IgD-negative memory B cell (primary cell): ENCODE measurements at regions not wholly inside any gene's neighbourhood (a gene's known extent, or its start where the extent isn't known, plus 50 kb on each side); places are given as distances from the start of the nearest gene placed in this dataset.
A peak's percentile ranks its signal among the peaks of the same experiment; 100 is the strongest.

Source experiments
- H3K27ac Mint-ChIP-seq, 3 donors: one replicate each; pipeline ENCODE4 v1.8.0; 2020 to 2022; ENCODE audit warnings: mild to moderate bottlenecking in 3 of 3, mixed read lengths in 3 of 3, moderate library complexity in 1 of 3
- H3K27me3 Mint-ChIP-seq: one replicate; pipeline ENCODE4 v1.8.0; 2021; ENCODE audit warnings: mixed read lengths
- H3K36me3 Mint-ChIP-seq: one replicate; pipeline ENCODE4 v1.8.0; 2020; ENCODE audit warnings: mild to moderate bottlenecking, mixed read lengths
- H3K4me1 Mint-ChIP-seq, 3 donors: one replicate each; pipeline ENCODE4 v1.8.0; 2020 to 2022; ENCODE audit warnings: mixed read lengths in 3 of 3, mild to moderate bottlenecking in 1 of 3
- H3K4me3 Mint-ChIP-seq, 4 donors: one replicate each; pipeline ENCODE4 v1.8.0; 2020 to 2022; ENCODE audit warnings: mild to moderate bottlenecking in 4 of 4, mixed read lengths in 4 of 4, moderate library complexity in 3 of 4
- H3K9me3 Mint-ChIP-seq, 3 donors: one replicate each; pipeline ENCODE4 v1.8.0; 2020 to 2021; ENCODE audit warnings: mixed read lengths in 3 of 3, mild to moderate bottlenecking in 1 of 3

GRCh38 chr10:2733278-2733963 is 333.9 kb upstream of the PFKP start:
- H3K27ac Mint-ChIP-seq: no peak overlapping the region
- peaks cover 3% of the 10 kb centered on the region for H3K36me3 Mint-ChIP-seq
- no peaks in the 10 kb centered on the region for H3K27me3 Mint-ChIP-seq
- H3K4me3 Mint-ChIP-seq: no peak overlapping the region
- peaks cover 1 to 10% (median 4%) of the 10 kb centered on the region in 3 donors for H3K9me3 Mint-ChIP-seq
- no peaks in the 10 kb centered on the region for H3K4me1 Mint-ChIP-seq

- H3K4me1 Mint-ChIP-seq: no peaks in the 10 kb centered on the region
- no peak overlapping the region for H3K4me3 Mint-ChIP-seq
- peaks cover 1% of the 10 kb centered on the region for H3K36me3 Mint-ChIP-seq
- no peak overlapping the region for H3K27ac Mint-ChIP-seq
- H3K9me3 Mint-ChIP-seq: peaks cover 1 to 10% (median 4%) of the 10 kb centered on the region in 3 donors
- no peaks in the 10 kb centered on the region for H3K27me3 Mint-ChIP-seq
These were observed 335.4 kb upstream of the PFKP start for GRCh38 chr10:2731940-2732339.

- H3K36me3 Mint-ChIP-seq: peaks cover 1% of the 10 kb centered on the region
- H3K4me3 Mint-ChIP-seq: no peak overlapping the region
- H3K4me1 Mint-ChIP-seq: no peaks in the 10 kb centered on the region
- H3K27me3 Mint-ChIP-seq: no peaks in the 10 kb centered on the region
- H3K27ac Mint-ChIP-seq: no peak overlapping the region
- peaks cover 1 to 10% (median 2%) of the 10 kb centered on the region in 3 donors for H3K9me3 Mint-ChIP-seq
These were observed 338.2 kb upstream of the PFKP start for GRCh38 chr10:2729197-2729596.

- H3K4me1 Mint-ChIP-seq: no peaks in the 10 kb centered on the region
- H3K9me3 Mint-ChIP-seq: peaks cover 1 to 10% (median 2%) of the 10 kb centered on the region in 3 donors
- no peaks in the 10 kb centered on the region for H3K27me3 Mint-ChIP-seq
- no peak overlapping the region for H3K4me3 Mint-ChIP-seq
- H3K36me3 Mint-ChIP-seq: peaks cover 1% of the 10 kb centered on the region
- no peak overlapping the region for H3K27ac Mint-ChIP-seq
These were observed 339.3 kb upstream of the PFKP start for GRCh38 chr10:2728087-2728486.

GRCh38 chr10:2716596-2716995 is 350.8 kb upstream of the PFKP start:
- no peak overlapping the region for H3K4me3 Mint-ChIP-seq
- H3K27me3 Mint-ChIP-seq: peaks cover 6% of the 10 kb centered on the region
- peaks cover 0 to 2% (median 0%) of the 10 kb centered on the region in 3 donors for H3K9me3 Mint-ChIP-seq
- H3K4me1 Mint-ChIP-seq: no peaks in the 10 kb centered on the region
- H3K27ac Mint-ChIP-seq: no peak overlapping the region
- no peaks in the 10 kb centered on the region for H3K36me3 Mint-ChIP-seq

GRCh38 chr10:2714597-2714996 is 352.8 kb upstream of the PFKP start:
- no peak overlapping the region for H3K27ac Mint-ChIP-seq
- H3K4me1 Mint-ChIP-seq: no peaks in the 10 kb centered on the region
- H3K27me3 Mint-ChIP-seq: peaks cover 6% of the 10 kb centered on the region
- H3K4me3 Mint-ChIP-seq: no peak overlapping the region
- no peaks in the 10 kb centered on the region for H3K36me3 Mint-ChIP-seq
- H3K9me3 Mint-ChIP-seq: peaks cover 1 to 5% (median 5%) of the 10 kb centered on the region in 3 donors

GRCh38 chr10:2703953-2704352 is 363.4 kb upstream of the PFKP start:
- peaks cover 0 to 5% (median 2%) of the 10 kb centered on the region in 3 donors for H3K4me1 Mint-ChIP-seq
- H3K36me3 Mint-ChIP-seq: no peaks in the 10 kb centered on the region
- H3K27ac Mint-ChIP-seq: no peak overlapping the region
- H3K27me3 Mint-ChIP-seq: no peaks in the 10 kb centered on the region
- H3K4me3 Mint-ChIP-seq: no peak overlapping the region
- H3K9me3 Mint-ChIP-seq: peaks cover 0 to 1% (median 0%) of the 10 kb centered on the region in 3 donors

- Mint-ChIP-seq H3K4me3 (peak overlapping the region in 1 of 4 donors; percentile 41), H3K27ac (no peak overlapping the region), H3K4me1 (peaks cover 0 to 5% (median 2%) of the 10 kb centered on the region in 3 donors), H3K36me3 (no peaks in the 10 kb centered on the region), H3K27me3 (no peaks in the 10 kb centered on the region), H3K9me3 (peaks cover 0 to 1% (median 0%) of the 10 kb centered on the region in 3 donors)
These were observed 365.5 kb upstream of the PFKP start for GRCh38 chr10:2701802-2702201.

- Mint-ChIP-seq H3K9me3 (peaks cover 0 to 1% (median 0%) of the 10 kb centered on the region in 3 donors), H3K27me3 (no peaks in the 10 kb centered on the region), H3K36me3 (no peaks in the 10 kb centered on the region), H3K4me3 (no peak overlapping the region), H3K4me1 (peaks cover 0 to 5% (median 2%) of the 10 kb centered on the region in 3 donors), H3K27ac (no peak overlapping the region)
These were observed 366.6 kb upstream of the PFKP start for GRCh38 chr10:2700626-2701305.

- peaks cover 5% of the 10 kb centered on the region for H3K27me3 Mint-ChIP-seq
- H3K4me3 Mint-ChIP-seq: no peak overlapping the region
- H3K27ac Mint-ChIP-seq: no peak overlapping the region
- no peaks in the 10 kb centered on the region for H3K4me1 Mint-ChIP-seq
- H3K9me3 Mint-ChIP-seq: peaks cover 0 to 6% (median 0%) of the 10 kb centered on the region in 3 donors
- no peaks in the 10 kb centered on the region for H3K36me3 Mint-ChIP-seq
These were observed 378.4 kb upstream of the PFKP start for GRCh38 chr10:2688958-2689357.

GRCh38 chr10:2686691-2687090 is 380.7 kb upstream of the PFKP start:
- H3K27ac Mint-ChIP-seq: no peak overlapping the region
- H3K36me3 Mint-ChIP-seq: no peaks in the 10 kb centered on the region
- H3K9me3 Mint-ChIP-seq: peaks cover 0 to 15% (median 0%) of the 10 kb centered on the region in 3 donors

GRCh38 chr10:2682491-2682890 is 384.9 kb upstream of the PFKP start:
- Mint-ChIP-seq H3K36me3 (no peaks in the 10 kb centered on the region), H3K27ac (no peak overlapping the region), H3K9me3 (peaks cover 0 to 10% (median 0%) of the 10 kb centered on the region in 3 donors), H3K4me3 (no peak overlapping the region), H3K4me1 (no peaks in the 10 kb centered on the region), H3K27me3 (peaks cover 1% of the 10 kb centered on the region)

More at GRCh38 chr10:2686691-2687090, 380.7 kb upstream of the PFKP start:
- peaks cover 5% of the 10 kb centered on the region for H3K27me3 Mint-ChIP-seq
- H3K4me3 Mint-ChIP-seq: no peak overlapping the region
- H3K4me1 Mint-ChIP-seq: no peaks in the 10 kb centered on the region

- peaks cover 0 to 10% (median 4%) of the 10 kb centered on the region in 3 donors for H3K9me3 Mint-ChIP-seq
- H3K36me3 Mint-ChIP-seq: no peaks in the 10 kb centered on the region
- no peak overlapping the region for H3K4me3 Mint-ChIP-seq
- no peaks in the 10 kb centered on the region for H3K4me1 Mint-ChIP-seq
- no peak overlapping the region for H3K27ac Mint-ChIP-seq
- H3K27me3 Mint-ChIP-seq: peaks cover 1% of the 10 kb centered on the region
These were observed 385.5 kb upstream of the PFKP start for GRCh38 chr10:2681891-2682290.

- Mint-ChIP-seq H3K27me3 (peaks cover 1% of the 10 kb centered on the region), H3K4me3 (no peak overlapping the region), H3K27ac (no peak overlapping the region), H3K9me3 (peaks cover 0 to 10% (median 4%) of the 10 kb centered on the region in 3 donors), H3K4me1 (no peaks in the 10 kb centered on the region), H3K36me3 (no peaks in the 10 kb centered on the region)
These were observed 386.5 kb upstream of the PFKP start for GRCh38 chr10:2680821-2681220.

GRCh38 chr10:2679646-2680045 is 387.7 kb upstream of the PFKP start:
- no peaks in the 10 kb centered on the region for H3K27me3 Mint-ChIP-seq
- peaks cover 0 to 10% (median 4%) of the 10 kb centered on the region in 3 donors for H3K9me3 Mint-ChIP-seq
- no peak overlapping the region for H3K4me3 Mint-ChIP-seq
- no peaks in the 10 kb centered on the region for H3K4me1 Mint-ChIP-seq
- H3K27ac Mint-ChIP-seq: no peak overlapping the region
- H3K36me3 Mint-ChIP-seq: no peaks in the 10 kb centered on the region

GRCh38 chr10:2676455-2676854 is 390.9 kb upstream of the PFKP start:
- Mint-ChIP-seq H3K27ac (no peak overlapping the region), H3K4me1 (no peaks in the 10 kb centered on the region), H3K36me3 (no peaks in the 10 kb centered on the region), H3K4me3 (no peak overlapping the region), H3K9me3 (peaks cover 0 to 4% (median 0%) of the 10 kb centered on the region in 3 donors), H3K27me3 (no peaks in the 10 kb centered on the region)
